ENCODE measurements at regions not wholly inside any gene's neighbourhood (a gene's known extent, or its start where the extent isn't known, plus 50 kb on each side); places are given as distances from the start of the nearest gene placed in this dataset.

DNA sequence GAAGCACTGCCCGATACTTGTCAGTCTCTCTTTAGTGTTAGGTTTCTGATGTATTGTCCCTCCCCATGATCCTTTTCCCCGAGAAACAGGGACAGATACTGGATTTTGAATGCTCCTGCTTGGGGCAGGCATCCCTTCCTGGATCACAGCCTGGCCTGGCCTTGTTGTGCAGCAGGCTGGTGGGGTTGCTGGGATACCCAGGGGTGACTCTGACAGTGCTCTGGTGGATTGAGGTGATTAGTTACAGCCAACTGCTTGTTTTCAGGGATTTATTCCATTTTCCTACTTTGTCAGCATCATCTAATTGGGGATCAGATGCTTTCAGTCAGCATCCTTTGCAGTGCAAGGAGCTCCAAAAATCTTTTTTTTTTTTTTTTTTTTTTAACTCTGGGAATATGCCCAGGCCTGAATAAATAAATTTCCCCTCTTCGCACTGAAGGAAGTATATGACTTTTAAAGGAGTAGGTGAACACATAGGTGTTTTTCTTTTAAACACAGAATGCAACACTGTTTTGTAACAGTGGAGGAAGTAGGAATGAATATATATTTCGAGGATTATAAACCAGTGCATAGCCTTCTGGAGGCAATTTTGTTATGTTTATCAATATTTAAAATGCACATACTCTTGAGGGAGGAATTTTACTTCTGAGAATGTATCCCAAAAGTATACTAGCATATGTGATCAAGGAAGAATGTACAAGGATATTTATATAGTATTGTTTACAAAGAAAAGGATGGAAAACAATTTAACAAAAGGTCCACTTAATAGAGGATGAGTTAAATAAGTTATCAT, 127.3 kb upstream of the ELL2 start:
- no peak overlapping the region for H3K4me3 ChIP-seq (ENCODE audit: low read depth, poor library complexity, severe bottlenecking)
- WGBS, 2 donors = 83 to 85% methylated on average over 4 of the region's 4 CpGs
- DNase-seq (ENCODE audit: low spot score in 2 of 2) = no peak
- TF ChIP-seq CTCF (IDR thresholded peaks at IDR 0.05) (no peak), POLR2A (IDR thresholded peaks at IDR 0.05) (no peak)
- intact Hi-C loops (cut with DNase I; ENCODE audit: low total_unique reads) = no loop called here

DNA sequence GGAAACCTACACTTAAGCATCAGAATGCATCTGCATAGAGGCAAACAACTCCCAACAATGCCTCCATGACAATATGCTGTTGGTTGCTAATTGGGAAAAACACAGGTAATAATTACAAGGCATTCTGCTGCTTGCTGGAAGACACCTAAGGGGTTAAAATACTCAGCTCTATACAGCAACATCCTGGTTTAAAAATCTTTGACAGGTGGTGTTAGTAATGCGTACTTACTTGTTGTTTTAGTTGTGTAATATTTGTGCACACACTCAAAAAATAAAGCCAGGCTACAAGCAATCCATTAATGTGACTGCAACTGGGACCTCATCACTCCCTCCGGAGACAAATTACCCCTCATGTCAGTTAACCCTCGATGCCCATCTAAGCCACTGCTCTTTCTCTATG, 126.3 kb upstream of the ELL2 start:
- no peak for TF ChIP-seq POLR2A (IDR thresholded peaks at IDR 0.05)
- no peak for TF ChIP-seq CTCF (IDR thresholded peaks at IDR 0.05)

GRCh38 chr5:96084874-96085506, 123.3 kb upstream of the ELL2 start:
- H3K4me3 ChIP-seq (ENCODE audit: low read depth, poor library complexity, severe bottlenecking) = no peak overlapping the region
- WGBS, 2 donors = 41 to 59% methylated on average over 2 of the region's 2 CpGs
- no peak for TF ChIP-seq CTCF (IDR thresholded peaks at IDR 0.05)
- no peak for TF ChIP-seq POLR2A (IDR thresholded peaks at IDR 0.05)
- intact Hi-C loops (cut with DNase I; ENCODE audit: low total_unique reads) = no loop called here
- DNase-seq (ENCODE audit: low spot score in 2 of 2) = no peak

More for the DNA sequence above, 126.3 kb upstream of the ELL2 start:
- no peak for DNase-seq (ENCODE audit: low spot score in 2 of 2)
- 57 to 66% methylated on average over 3 of the region's 3 CpGs for WGBS, 2 donors
- intact Hi-C loops (cut with DNase I; ENCODE audit: low total_unique reads) = no loop called here
- H3K4me3 ChIP-seq (ENCODE audit: low read depth, poor library complexity, severe bottlenecking) = no peak overlapping the region

DNA sequence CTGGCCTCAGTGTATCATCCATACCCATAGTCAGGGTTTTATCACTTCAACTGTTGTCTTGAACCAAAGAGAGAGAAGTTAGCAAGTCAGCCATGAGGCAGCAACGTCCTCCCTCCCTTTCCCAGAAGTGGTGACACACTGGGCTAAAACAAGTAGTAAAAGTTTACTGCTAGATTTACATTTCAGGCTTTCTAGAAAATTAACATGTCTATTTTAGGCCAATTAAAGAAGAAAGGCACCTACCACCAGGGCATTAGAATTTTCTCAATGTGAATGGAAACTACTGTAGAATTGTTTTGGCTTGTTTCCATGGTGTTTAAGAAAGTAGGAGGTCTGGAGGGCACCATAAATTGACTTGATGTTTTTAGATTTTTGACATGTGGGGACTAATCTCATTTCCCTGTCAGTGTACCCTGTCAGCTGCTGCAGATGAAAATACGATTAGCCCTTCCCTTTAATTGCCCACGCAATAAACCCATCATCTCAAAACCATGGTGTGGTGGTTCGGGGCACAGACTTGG, 121.8 kb upstream of the ELL2 start:
- WGBS, 2 donors = 46 to 61% methylated on average over 4 of the region's 4 CpGs
- H3K4me3 ChIP-seq (ENCODE audit: low read depth, poor library complexity, severe bottlenecking) = no peak overlapping the region
- no peak for DNase-seq (ENCODE audit: low spot score in 2 of 2)
- no peak for TF ChIP-seq POLR2A (IDR thresholded peaks at IDR 0.05)
- no peak for TF ChIP-seq CTCF (IDR thresholded peaks at IDR 0.05)
- intact Hi-C loops (cut with DNase I; ENCODE audit: low total_unique reads) = no loop called here

DNA sequence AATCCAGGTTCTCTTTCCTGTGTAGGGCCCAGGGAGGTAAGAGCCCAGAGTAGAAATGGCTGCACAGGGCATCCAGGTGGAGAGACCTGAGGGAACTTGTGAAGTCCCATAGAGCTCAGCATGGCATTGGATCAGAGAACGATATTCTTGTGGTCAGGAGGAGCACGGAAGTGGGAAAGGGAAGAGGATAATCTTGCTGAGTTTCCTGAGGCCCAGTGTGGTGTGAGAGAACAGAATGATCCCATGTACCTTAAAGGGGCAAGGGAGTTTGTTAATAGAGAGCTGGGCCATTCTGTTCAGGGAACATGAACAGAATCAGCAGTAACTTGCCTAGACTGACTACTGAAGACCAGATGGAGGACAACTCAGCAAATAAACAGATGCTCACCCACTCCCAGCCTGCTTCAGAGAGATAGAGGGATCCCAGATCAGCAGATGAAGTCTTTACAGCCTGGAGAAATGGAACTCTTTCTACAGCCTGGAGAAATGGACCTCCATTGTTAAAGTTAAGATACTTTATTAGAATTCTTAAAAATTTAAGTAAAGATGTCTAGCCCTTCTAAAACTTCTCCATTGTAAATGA, 119.7 kb upstream of the ELL2 start:
- WGBS, 2 donors = 71 to 100% methylated on average over 2 of the region's 2 CpGs
- no peak for TF ChIP-seq CTCF (IDR thresholded peaks at IDR 0.05)
- no peak for TF ChIP-seq POLR2A (IDR thresholded peaks at IDR 0.05)
- intact Hi-C loops (cut with DNase I; ENCODE audit: low total_unique reads) = no loop called here

More for the DNA sequence above, 119.7 kb upstream of the ELL2 start:
- H3K4me3 ChIP-seq (ENCODE audit: low read depth, poor library complexity, severe bottlenecking) = no peak overlapping the region
- no peak for DNase-seq (ENCODE audit: low spot score in 2 of 2)

All from lower leg skin (tissue), 4 donors.